ENCODE measurements at regions not wholly inside any gene's neighbourhood (a gene's known extent, or its start where the extent isn't known, plus 50 kb on each side); places are given as distances from the start of the nearest gene placed in this dataset.

- no peak overlapping the region for H3K27ac Mint-ChIP-seq
- intact Hi-C loops (cut with micrococcal nuclease), result no loop called here
- Histone ChIP-seq H3K9me3 (ENCODE audit: control extremely low read depth in 1 of 3, control insufficient read depth in 2 of 3, insufficient read depth in 1 of 3, low read length in 2 of 3) (no peaks in the 10 kb centered on the region), H3K9ac (ENCODE audit: low read length) (no peak overlapping the region), H3K4me2 (replicated peaks; ENCODE audit: low read depth, low read length, poor library complexity, severe bottlenecking) (no peak overlapping the region), H3K36me3 (replicated peaks in 1 of 2; ENCODE audit: control extremely low read depth in 1 of 2, control insufficient read depth in 1 of 2, extremely low read depth in 1 of 2, insufficient read depth in 2 of 2, low read length in 1 of 2) (no peaks in the 10 kb centered on the region), H4K20me1 (ENCODE audit: control insufficient read depth, insufficient read depth, low read length, poor library complexity, severe bottlenecking) (no peaks in the 10 kb centered on the region), H3K4me1 (ENCODE audit: control insufficient read depth in 2 of 2, insufficient read depth in 2 of 2, low read length in 2 of 2) (no peaks in the 10 kb centered on the region), H3K27me3 (replicated peaks in 1 of 4; ENCODE audit: control extremely low read depth in 1 of 4, control insufficient read depth in 3 of 4, insufficient read depth in 4 of 4, low read length in 3 of 4) (peaks cover 0 to 8% (median 0%) of the 10 kb centered on the region in 4 experiments), H3K4me3 (ENCODE audit: control extremely low read depth in 1 of 5, extremely low read depth in 1 of 5, insufficient read depth in 1 of 5, low read depth in 2 of 5, low read length in 4 of 5) (no peak overlapping the region), H3K79me2 (ENCODE audit: control insufficient read depth, insufficient read depth, low read length) (no peaks in the 10 kb centered on the region), H3K27ac (ENCODE audit: low read length in 2 of 2) (no peak overlapping the region), H2AFZ (ENCODE audit: insufficient read depth, low read depth, low read length, poor library complexity, severe bottlenecking) (no peak overlapping the region)
- TF ChIP-seq EZH2 (IDR thresholded peaks at IDR 0.05; ENCODE audit: borderline replicate concordance, insufficient read depth, low read depth, low read length, poor library complexity, severe bottlenecking), result no peak
- TF ChIP-seq CTCF (IDR thresholded peaks at IDR 0.05), result no peak
- ChIA-PET CTCF (interaction anchor here (1.0 kb wide), 1 partner anchor 34 kb away, joined by 7 read pairs; no protein-coding TSS in a partner anchor), POLR2A (no interaction called here)
- H3K9me3 Mint-ChIP-seq (ENCODE audit: insufficient read depth), result no peaks in the 10 kb centered on the region
- DNase-seq (no peak), ATAC-seq (ENCODE audit: low read depth) (no peak)
- no peak overlapping the region for H3K4me3 Mint-ChIP-seq
- 96% methylated on average over 10 of the region's 10 CpGs for WGBS (ENCODE audit: insufficient coverage)
- peaks cover 8% of the 10 kb centered on the region for H3K27me3 Mint-ChIP-seq
- H3K4me1 Mint-ChIP-seq, result no peaks in the 10 kb centered on the region
Observed at GRCh38 chr18:72675394-72675793, 131.3 kb upstream of the CBLN2 start.

GRCh38 chr18:72674710-72675109, 130.6 kb upstream of the CBLN2 start:
- no peaks in the 10 kb centered on the region for H4K20me1 ChIP-seq (ENCODE audit: control insufficient read depth, insufficient read depth, low read length, poor library complexity, severe bottlenecking)
- TF ChIP-seq CTCF (IDR thresholded peaks at IDR 0.05), result no peak
- no peak for TF ChIP-seq EZH2 (IDR thresholded peaks at IDR 0.05; ENCODE audit: borderline replicate concordance, insufficient read depth, low read depth, low read length, poor library complexity, severe bottlenecking)
- ChIA-PET CTCF (interaction anchor here (1.0 kb wide), 1 partner anchor 35 kb away, joined by 7 read pairs; no protein-coding TSS in a partner anchor), POLR2A (no interaction called here)
- Mint-ChIP-seq H3K4me3 (no peak overlapping the region), H3K9me3 (ENCODE audit: insufficient read depth) (no peaks in the 10 kb centered on the region), H3K4me1 (no peaks in the 10 kb centered on the region), H3K27ac (no peak overlapping the region), H3K27me3 (peaks cover 8% of the 10 kb centered on the region)
- no peak overlapping the region for H3K4me3 ChIP-seq (ENCODE audit: control extremely low read depth in 1 of 5, extremely low read depth in 1 of 5, insufficient read depth in 1 of 5, low read depth in 2 of 5, low read length in 4 of 5)
- no peak overlapping the region for H3K4me2 ChIP-seq (replicated peaks; ENCODE audit: low read depth, low read length, poor library complexity, severe bottlenecking)
- H3K4me1 ChIP-seq (ENCODE audit: control insufficient read depth in 2 of 2, insufficient read depth in 2 of 2, low read length in 2 of 2), result no peaks in the 10 kb centered on the region
- H2AFZ ChIP-seq (ENCODE audit: insufficient read depth, low read depth, low read length, poor library complexity, severe bottlenecking), result no peak overlapping the region
- H3K27me3 ChIP-seq (replicated peaks in 1 of 4; ENCODE audit: control extremely low read depth in 1 of 4, control insufficient read depth in 3 of 4, insufficient read depth in 4 of 4, low read length in 3 of 4), result peaks cover 0 to 8% (median 0%) of the 10 kb centered on the region in 4 experiments
- no peaks in the 10 kb centered on the region for H3K9me3 ChIP-seq (ENCODE audit: control extremely low read depth in 1 of 3, control insufficient read depth in 2 of 3, insufficient read depth in 1 of 3, low read length in 2 of 3)
- H3K79me2 ChIP-seq (ENCODE audit: control insufficient read depth, insufficient read depth, low read length), result no peaks in the 10 kb centered on the region
- H3K9ac ChIP-seq (ENCODE audit: low read length), result no peak overlapping the region
- WGBS (ENCODE audit: insufficient coverage), result 68% methylated on average over 4 of the region's 7 CpGs
- DNase-seq (no peak), ATAC-seq (ENCODE audit: low read depth) (no peak)
- no peaks in the 10 kb centered on the region for H3K36me3 ChIP-seq (replicated peaks in 1 of 2; ENCODE audit: control extremely low read depth in 1 of 2, control insufficient read depth in 1 of 2, extremely low read depth in 1 of 2, insufficient read depth in 2 of 2, low read length in 1 of 2)
- intact Hi-C loops (cut with micrococcal nuclease), result loop anchor here (5.0 kb wide), 1 partner anchor 1892 kb away; no protein-coding TSS in a partner anchor
- H3K27ac ChIP-seq (ENCODE audit: low read length in 2 of 2), result no peak overlapping the region
